D721Med (cell line): ENCODE measurements at regions not wholly inside any gene's neighbourhood (a gene's known extent, or its start where the extent isn't known, plus 50 kb on each side); places are given as distances from the start of the nearest gene placed in this dataset.

ENCODE experiments used
- DNase-seq: peaks from one replicate; pipeline ENCODE4 v3.0.0; 2011; ENCODE audit warnings: low spot score; ENCODE audit not compliant: insufficient read length
- FAIRE-seq: peaks from 2 replicates; lab custom pipeline; 2011; peaks lifted over from hg19 to GRCh38; lab: Jason Lieb, UNC
- CTCF ChIP-seq: IDR thresholded peaks from 2 replicates; pipeline ENCODE4 v1.5.1; 2012; ENCODE audit warnings: mild to moderate bottlenecking, control low read depth; ENCODE audit not compliant: insufficient read depth; ENCODE audit errors: missing control alignments

- no peak for FAIRE-seq
Observed at GRCh38 chr4:104966349-104967033, 180.2 kb upstream of the TET2 start.

GRCh38 chr4:104967034-104967401, 179.7 kb upstream of the TET2 start:
- no peak for DNase-seq
- FAIRE-seq, result no peak
- no peak for TF ChIP-seq CTCF

More at GRCh38 chr4:104966349-104967033, 180.2 kb upstream of the TET2 start:
- no peak for TF ChIP-seq CTCF
- DNase-seq, result no peak

- FAIRE-seq, result no peak
- no peak for TF ChIP-seq CTCF
- DNase-seq, result no peak
Observed at GRCh38 chr4:104969394-104970082, 177.1 kb upstream of the TET2 start.

- FAIRE-seq, result no peak
- no peak for TF ChIP-seq CTCF
- DNase-seq, result no peak
Observed at GRCh38 chr4:104971462-104971861, 175.2 kb upstream of the TET2 start.

- DNase-seq (no peak), FAIRE-seq (no peak)
- no peak for TF ChIP-seq CTCF
Observed at GRCh38 chr4:104973708-104974107, 173.0 kb upstream of the TET2 start.

GRCh38 chr4:104975617-104976016, 171.1 kb upstream of the TET2 start:
- FAIRE-seq, result no peak

More at GRCh38 chr4:104975617-104976016, 171.1 kb upstream of the TET2 start:
- TF ChIP-seq CTCF, result no peak
- no peak for DNase-seq
